Caco-2 (cell line): ENCODE measurements at regions not wholly inside any gene's neighbourhood (a gene's known extent, or its start where the extent isn't known, plus 50 kb on each side); places are given as distances from the start of the nearest gene placed in this dataset.

ENCODE experiments used
- BruUV-seq: library from RNA; stranded (reverse); fragments of 400-500 nt; replicated peaks from 2 replicates; lab custom pipeline; 2021; lab: Mats Ljungman, UMichigan
- CTCF ChIA-PET: fragments of 300-600 bp; sonication (Branson Sonifier 250); formaldehyde crosslinking; loops from one replicate; lab custom pipeline; 2022; ENCODE audit warnings: antibody characterized with exemption; lab: Charles Lee
- POLR2A ChIA-PET: fragments of 300-600 bp; sonication (Branson Sonifier 250); formaldehyde crosslinking; loops from one replicate; lab custom pipeline; 2022; ENCODE audit warnings: antibody characterized with exemption; lab: Charles Lee
- DNase-seq, 2 experiments: peaks; one replicate each; pipeline versions ENCODE4 v3.0.0 to v3.0.0-alpha.2; 2020 to 2022
- H3K27me3 ChIP-seq: replicated peaks from 2 replicates; pipeline ENCODE4 v1.6.0; 2011; ENCODE audit warnings: low read length; ENCODE audit not compliant: control insufficient read depth, insufficient read depth
- H3K36me3 ChIP-seq: 2 replicates; pipeline ENCODE4 v1.5.1; 2011; ENCODE audit warnings: low read length; ENCODE audit not compliant: control insufficient read depth, insufficient read depth
- H3K4me1 ChIP-seq: fragments of 250-450 bp; sonication (Bioruptor Pico); 2 replicates; pipeline ENCODE4 v1.5.1; 2020; ENCODE audit warnings: mild to moderate bottlenecking
- H3K4me3 ChIP-seq: 2 replicates; pipeline ENCODE4 v1.5.1; 2011; ENCODE audit warnings: low read depth, mild to moderate bottlenecking, control low read depth, low read length
- H3K9me3 ChIP-seq: fragments of 250-450 bp; sonication (Bioruptor Pico); 2 replicates; pipeline ENCODE4 v1.5.1; 2020; ENCODE audit warnings: mild to moderate bottlenecking, moderate library complexity
- H3K27ac Mint-ChIP-seq: one replicate; pipeline ENCODE4 v1.8.0; 2022; ENCODE audit warnings: mixed read lengths; ENCODE audit not compliant: unreplicated experiment
- H3K27me3 Mint-ChIP-seq: one replicate; pipeline ENCODE4 v1.8.0; 2022; ENCODE audit warnings: mixed read lengths; ENCODE audit not compliant: insufficient read depth, unreplicated experiment
- H3K36me3 Mint-ChIP-seq: one replicate; pipeline ENCODE4 v1.8.0; 2022; ENCODE audit warnings: mild to moderate bottlenecking, mixed read lengths; ENCODE audit not compliant: insufficient read depth, unreplicated experiment
- H3K4me1 Mint-ChIP-seq: one replicate; pipeline ENCODE4 v1.8.0; 2022; ENCODE audit warnings: low read depth, mixed read lengths; ENCODE audit not compliant: unreplicated experiment
- H3K4me3 Mint-ChIP-seq: one replicate; pipeline ENCODE4 v1.8.0; 2022; ENCODE audit warnings: mild to moderate bottlenecking, moderate library complexity, mixed read lengths; ENCODE audit not compliant: unreplicated experiment
- H3K9me3 Mint-ChIP-seq: one replicate; pipeline ENCODE4 v1.8.0; 2022; ENCODE audit warnings: mixed read lengths; ENCODE audit not compliant: unreplicated experiment
- intact Hi-C: fragments of 100-400 bp; cut with micrococcal nuclease; formaldehyde crosslinking; loops from one replicate; pipeline ENCODE4 v1.10.0; 2022; ENCODE audit not compliant: unreplicated experiment
- TF ChIP-seq, protein P1 (sequence below), 2 experiments: fragments of 200-600 bp in 1 of 2; IDR thresholded peaks; 1 replicate in 1 of 2; 2 replicates in 1 of 2; pipeline versions ENCODE4 v1.5.1 to v1.8.0; 2011 to 2022; ENCODE audit warnings: antibody characterized with exemption in 1 of 2, control low read depth in 1 of 2, inconsistent platforms in 1 of 2, low read depth in 1 of 2, low read length in 1 of 2, mild to moderate bottlenecking in 1 of 2, moderate library complexity in 1 of 2; ENCODE audit not compliant: insufficient read depth in 1 of 2, severe bottlenecking in 1 of 2, unreplicated experiment in 1 of 2

DNA sequence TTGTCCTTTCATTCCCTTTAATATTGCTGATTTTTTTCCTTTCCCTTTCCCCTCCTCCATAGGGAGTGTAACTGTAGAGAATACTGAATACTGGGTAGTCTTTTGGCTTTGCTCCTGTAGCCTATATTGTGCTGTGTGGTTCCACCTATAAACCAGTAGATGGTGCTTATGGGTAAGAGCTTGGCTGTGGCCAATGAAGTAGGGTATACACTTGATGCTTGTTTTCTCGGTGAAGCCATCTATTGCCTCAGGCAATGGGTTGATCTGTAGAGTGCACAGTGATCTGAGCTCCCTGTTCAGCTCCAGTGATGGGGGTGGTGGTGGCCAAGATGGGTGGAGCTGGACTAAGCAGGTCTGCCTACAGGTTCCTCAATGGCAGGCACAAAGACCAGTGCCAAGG is 203.3 kb upstream of the IMPG1 start:
- BruUV-seq = no TSS peak
- ChIA-PET CTCF (no interaction called here), POLR2A (no interaction called here)

DNA sequence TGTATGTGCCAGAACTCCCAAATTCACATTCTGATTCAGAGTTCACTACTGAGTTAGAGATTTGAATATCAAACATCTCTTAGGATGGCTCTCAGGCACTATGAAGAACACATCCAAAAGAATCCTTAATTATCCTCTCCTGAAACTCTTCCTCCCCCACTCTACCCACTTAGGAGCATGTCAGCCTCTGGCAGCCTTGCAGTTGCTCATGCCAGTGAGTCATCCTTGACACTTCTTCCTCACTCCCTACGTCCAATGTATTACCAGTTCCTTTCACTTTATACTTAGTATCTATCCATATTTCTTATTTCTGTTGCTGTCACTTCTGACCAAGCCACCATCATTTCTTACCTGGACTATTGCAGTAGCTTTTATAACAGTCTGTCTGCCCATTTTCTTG is 192.0 kb upstream of the IMPG1 start:
- intact Hi-C loops = no loop called here
- no TSS peak for BruUV-seq
- POLR2A ChIA-PET = no interaction called here
- Histone ChIP-seq H3K4me3 (no peak overlapping the region), H3K27me3 (no peaks in the 10 kb centered on the region), H3K9me3 (peaks cover 13% of the 10 kb centered on the region), H3K4me1 (no peaks in the 10 kb centered on the region), H3K36me3 (no peaks in the 10 kb centered on the region)
- Mint-ChIP-seq H3K4me1 (no peaks in the 10 kb centered on the region), H3K27ac (no peak overlapping the region), H3K36me3 (no peaks in the 10 kb centered on the region), H3K9me3 (peaks cover 31% of the 10 kb centered on the region), H3K4me3 (no peak overlapping the region), H3K27me3 (no peaks in the 10 kb centered on the region)
- CTCF ChIA-PET = no interaction called here
- TF ChIP-seq, protein P1, sequence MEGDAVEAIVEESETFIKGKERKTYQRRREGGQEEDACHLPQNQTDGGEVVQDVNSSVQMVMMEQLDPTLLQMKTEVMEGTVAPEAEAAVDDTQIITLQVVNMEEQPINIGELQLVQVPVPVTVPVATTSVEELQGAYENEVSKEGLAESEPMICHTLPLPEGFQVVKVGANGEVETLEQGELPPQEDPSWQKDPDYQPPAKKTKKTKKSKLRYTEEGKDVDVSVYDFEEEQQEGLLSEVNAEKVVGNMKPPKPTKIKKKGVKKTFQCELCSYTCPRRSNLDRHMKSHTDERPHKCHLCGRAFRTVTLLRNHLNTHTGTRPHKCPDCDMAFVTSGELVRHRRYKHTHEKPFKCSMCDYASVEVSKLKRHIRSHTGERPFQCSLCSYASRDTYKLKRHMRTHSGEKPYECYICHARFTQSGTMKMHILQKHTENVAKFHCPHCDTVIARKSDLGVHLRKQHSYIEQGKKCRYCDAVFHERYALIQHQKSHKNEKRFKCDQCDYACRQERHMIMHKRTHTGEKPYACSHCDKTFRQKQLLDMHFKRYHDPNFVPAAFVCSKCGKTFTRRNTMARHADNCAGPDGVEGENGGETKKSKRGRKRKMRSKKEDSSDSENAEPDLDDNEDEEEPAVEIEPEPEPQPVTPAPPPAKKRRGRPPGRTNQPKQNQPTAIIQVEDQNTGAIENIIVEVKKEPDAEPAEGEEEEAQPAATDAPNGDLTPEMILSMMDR (IDR thresholded peaks at IDR 0.05; ENCODE audit: insufficient read depth in 1 of 2, low read depth in 1 of 2, low read length in 1 of 2, severe bottlenecking in 1 of 2, unreplicated experiment in 1 of 2) = no peak
- no peak for DNase-seq

More for the DNA sequence above, 203.3 kb upstream of the IMPG1 start:
- Histone ChIP-seq H3K4me1 (no peaks in the 10 kb centered on the region), H3K4me3 (no peak overlapping the region), H3K27me3 (no peaks in the 10 kb centered on the region), H3K9me3 (no peaks in the 10 kb centered on the region), H3K36me3 (no peaks in the 10 kb centered on the region)
- intact Hi-C loops = loop anchor here (1.0 kb wide), 1 partner anchor 76 kb away; no protein-coding TSS in a partner anchor
- H3K27me3 Mint-ChIP-seq = no peaks in the 10 kb centered on the region
- H3K27ac Mint-ChIP-seq = no peak overlapping the region
- H3K4me1 Mint-ChIP-seq = no peaks in the 10 kb centered on the region
- no peaks in the 10 kb centered on the region for H3K36me3 Mint-ChIP-seq
- peaks cover 11% of the 10 kb centered on the region for H3K9me3 Mint-ChIP-seq
- TF ChIP-seq, protein P1 (IDR thresholded peaks at IDR 0.05; ENCODE audit: insufficient read depth in 1 of 2, low read depth in 1 of 2, low read length in 1 of 2, severe bottlenecking in 1 of 2, unreplicated experiment in 1 of 2) = peak; percentile 2 to 39
- DNase-seq = peak in 1 of 2 experiments; percentile 13
- H3K4me3 Mint-ChIP-seq = no peak overlapping the region

DNA sequence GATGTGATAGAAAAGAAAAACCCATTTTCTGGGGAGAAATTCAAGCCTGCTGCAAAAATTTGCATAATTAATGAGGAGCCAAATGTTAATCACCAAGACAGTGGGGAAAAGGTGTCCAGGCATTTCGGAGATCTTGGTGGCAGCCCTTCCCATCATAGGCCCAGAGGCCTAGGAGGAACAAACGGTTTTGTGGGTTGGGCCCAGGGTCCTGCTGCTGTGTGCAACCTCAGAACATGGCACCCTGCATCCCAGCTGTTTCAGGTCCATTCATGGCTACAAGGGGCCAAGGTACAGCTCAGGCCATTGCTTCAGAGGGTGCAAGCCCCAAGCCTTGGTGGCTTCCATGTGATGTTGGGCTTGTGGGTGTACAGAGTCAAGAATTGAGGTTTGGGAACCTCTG is 189.8 kb upstream of the IMPG1 start:
- Histone ChIP-seq H3K27me3 (no peaks in the 10 kb centered on the region), H3K4me1 (no peaks in the 10 kb centered on the region), H3K9me3 (peaks cover 13% of the 10 kb centered on the region), H3K4me3 (no peak overlapping the region), H3K36me3 (no peaks in the 10 kb centered on the region)
- POLR2A ChIA-PET = no interaction called here
- no peak for DNase-seq
- H3K36me3 Mint-ChIP-seq = no peaks in the 10 kb centered on the region
- no peak overlapping the region for H3K4me3 Mint-ChIP-seq
- H3K9me3 Mint-ChIP-seq = peaks cover 31% of the 10 kb centered on the region
- CTCF ChIA-PET = no interaction called here
- intact Hi-C loops = no loop called here
- H3K27me3 Mint-ChIP-seq = no peaks in the 10 kb centered on the region
- TF ChIP-seq, protein P1 (IDR thresholded peaks at IDR 0.05; ENCODE audit: insufficient read depth in 1 of 2, low read depth in 1 of 2, low read length in 1 of 2, severe bottlenecking in 1 of 2, unreplicated experiment in 1 of 2) = no peak
- BruUV-seq = no TSS peak
- H3K4me1 Mint-ChIP-seq = no peaks in the 10 kb centered on the region
- no peak overlapping the region for H3K27ac Mint-ChIP-seq
